GM12878 (cell line): ENCODE measurements at regions not wholly inside any gene's neighbourhood (a gene's known extent, or its start where the extent isn't known, plus 50 kb on each side); places are given as distances from the start of the nearest gene placed in this dataset.
"Not testable (repeated sequence)": the region's sequence is repeated elsewhere in the genome, so short reads cannot be mapped to it uniquely, and the experiment has no call there.

Experiments
- CBFB ChIP-seq: IDR thresholded peaks from 2 replicates; pipeline ENCODE4 v1.6.1; 2016; ENCODE audit warnings: antibody characterized with exemption, low read depth
- CTCF ChIP-seq, 3 experiments: IDR thresholded peaks in 2 of 3; conservative IDR thresholded peaks in 1 of 3; 2 replicates each; pipeline ENCODE4 v1.5.1; 2011; ENCODE audit warnings: low read depth in 3 of 3, low read length in 3 of 3, mild to moderate bottlenecking in 3 of 3, control low read depth in 2 of 3, moderate library complexity in 2 of 3, inconsistent platforms in 1 of 3, mixed read lengths in 1 of 3; ENCODE audit not compliant: control insufficient read depth in 2 of 3, insufficient read depth in 1 of 3; ENCODE audit errors: extremely low read depth in 1 of 3
- ESRRA ChIP-seq: IDR thresholded peaks from 2 replicates; pipeline ENCODE4 v1.6.1; 2012; ENCODE audit warnings: mild to moderate bottlenecking, low read length, improper control_type of control experiment
- KAT2A ChIP-seq: conservative IDR thresholded peaks from 2 replicates; pipeline ENCODE4 v1.6.1; 2011; ENCODE audit warnings: low read depth, low read length; ENCODE audit not compliant: control insufficient read depth
- KLF5 ChIP-seq: fragments of 450-650 bp; IDR thresholded peaks from 2 replicates; pipeline ENCODE4 v1.6.1; 2014; ENCODE audit warnings: mild to moderate bottlenecking; ENCODE audit not compliant: partially characterized antibody
- MEF2A ChIP-seq: IDR thresholded peaks from 2 replicates; pipeline ENCODE4 v1.6.1; 2011; ENCODE audit warnings: low read depth, mild to moderate bottlenecking, low read length, moderate library complexity; ENCODE audit not compliant: insufficient read depth
- MYC ChIP-seq: IDR thresholded peaks from 2 replicates; pipeline ENCODE4 v1.6.1; 2011; ENCODE audit warnings: mild to moderate bottlenecking, low read length, moderate library complexity, inconsistent platforms; ENCODE audit not compliant: insufficient read depth, insufficient replicate concordance, insufficient read length, severe bottlenecking
- NFIC ChIP-seq: IDR thresholded peaks from 2 replicates; pipeline ENCODE4 v1.6.1; 2012; ENCODE audit warnings: low read depth, mild to moderate bottlenecking, inconsistent platforms, low read length, moderate library complexity
- NR2F1 ChIP-seq: fragments of 450-650 bp; conservative IDR thresholded peaks from 2 replicates; pipeline ENCODE4 v1.6.1; 2017; ENCODE audit warnings: mild to moderate bottlenecking
- RAD21 ChIP-seq: IDR thresholded peaks from 2 replicates; pipeline ENCODE4 v1.6.1; 2011; ENCODE audit warnings: mild to moderate bottlenecking, low read depth, low read length, moderate library complexity; ENCODE audit not compliant: insufficient read depth

GRCh38 chr10:107504011-107504410 lies 339.5 kb upstream of the SORCS1 start:
- TF ChIP-seq NFIC; RAD21; MEF2A; MYC; CBFB; KAT2A; CTCF (IDR thresholded peaks at IDR 0.05 in 2 of 3, conservative IDR thresholded peaks at IDR 0.05 in 1 of 3; ENCODE audit: control insufficient read depth in 2 of 3, extremely low read depth in 1 of 3, insufficient read depth in 1 of 3, low read depth in 3 of 3, low read length in 3 of 3); ESRRA; KLF5; NR2F1: not testable (repeated sequence)
